ENCODE measurements at regions not wholly inside any gene's neighbourhood (a gene's known extent, or its start where the extent isn't known, plus 50 kb on each side); places are given as distances from the start of the nearest gene placed in this dataset.
"Not testable (repeated sequence)": the region's sequence is repeated elsewhere in the genome, so short reads cannot be mapped to it uniquely, and the experiment has no call there.

- DNase-seq = not testable (repeated sequence)
Measured at GRCh38 chr1:53399370-53400133, 59.6 kb upstream of the DMRTB1 start.

- DNase-seq = no peak
Measured at GRCh38 chr1:53400761-53401674, 58.2 kb upstream of the DMRTB1 start.

- DNase-seq = no peak
Measured at GRCh38 chr1:53401813-53402745, 57.1 kb upstream of the DMRTB1 start.

- no peak for DNase-seq
Measured at GRCh38 chr1:53402891-53403655, 56.1 kb upstream of the DMRTB1 start.

GRCh38 chr1:53405737-53406136, 53.5 kb upstream of the DMRTB1 start:
- no peak for DNase-seq

- DNase-seq = no peak
Measured at GRCh38 chr1:53406551-53407235, 52.5 kb upstream of the DMRTB1 start.

GRCh38 chr1:53408013-53408754, 51.0 kb upstream of the DMRTB1 start:
- no peak for DNase-seq

GRCh38 chr1:53408755-53409129, 50.5 kb upstream of the DMRTB1 start:
- DNase-seq = no peak

GRCh38 chr1:53409233-53409632, 50.0 kb upstream of the DMRTB1 start:
- DNase-seq = no peak
